ENCODE measurements at regions not wholly inside any gene's neighbourhood (a gene's known extent, or its start where the extent isn't known, plus 50 kb on each side); places are given as distances from the start of the nearest gene placed in this dataset.

DNA sequence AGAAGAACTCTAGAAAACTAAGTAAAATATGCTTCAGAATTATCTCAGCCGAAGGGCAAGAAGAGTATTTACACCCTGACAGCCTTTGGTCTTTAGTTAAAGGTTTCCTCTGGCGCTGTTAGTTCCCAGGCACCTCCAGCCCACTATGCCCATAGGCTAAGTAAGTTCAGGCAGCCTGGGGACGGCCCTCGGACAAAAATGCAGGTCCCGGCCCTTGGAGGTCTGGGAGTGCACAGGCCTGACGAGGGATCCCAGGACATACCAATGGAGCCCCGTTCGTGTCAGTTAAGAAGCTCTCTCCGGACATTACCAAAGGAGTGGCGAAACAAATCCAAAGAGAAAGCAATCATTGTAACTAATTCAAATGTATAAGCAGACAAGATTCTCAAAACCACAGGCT lies 311.8 kb downstream of the CD83 start:
- H3K4me1 Mint-ChIP-seq (ENCODE audit: low read depth), result peaks cover 9% of the 10 kb centered on the region
- no peak overlapping the region for H3K4me3 Mint-ChIP-seq
- DNase-seq (no peak), ATAC-seq (no peak)
- no peak for TF ChIP-seq CTCF (IDR thresholded peaks at IDR 0.05)
- no peaks in the 10 kb centered on the region for H3K27me3 Mint-ChIP-seq
- CTCF ChIA-PET, result interaction anchor here (1.3 kb wide), 1 partner anchor 21 kb away, joined by 6 read pairs; no protein-coding TSS in a partner anchor
- POLR2A ChIA-PET, result no interaction called here
- no peaks in the 10 kb centered on the region for H3K9me3 Mint-ChIP-seq
- intact Hi-C loops (cut with micrococcal nuclease), result no loop called here
- H3K27ac Mint-ChIP-seq, result no peak overlapping the region
- H3K36me3 Mint-ChIP-seq (ENCODE audit: low read depth), result no peaks in the 10 kb centered on the region

DNA sequence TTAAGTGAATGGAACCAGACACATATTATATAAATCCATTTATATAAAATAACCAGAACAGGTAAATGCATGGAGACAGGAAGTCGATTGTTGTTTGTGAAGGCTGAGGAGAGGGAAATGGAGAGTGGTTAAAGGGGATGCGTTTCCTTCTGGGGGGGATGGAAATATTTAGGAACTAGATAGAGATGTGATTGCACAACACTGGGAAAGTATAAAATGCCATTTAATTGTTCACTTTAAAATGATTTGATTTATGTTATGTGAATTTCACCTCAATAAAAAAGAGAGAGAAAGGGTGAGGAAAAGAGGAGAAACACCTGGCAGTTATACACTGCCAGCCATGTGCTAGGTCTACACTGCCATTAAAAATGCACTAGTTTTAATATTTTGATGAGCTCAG lies 312.6 kb downstream of the CD83 start:
- DNase-seq, result no peak
- intact Hi-C loops (cut with micrococcal nuclease), result no loop called here
- ChIA-PET CTCF (no interaction called here), POLR2A (interaction anchor here (0.7 to 0.9 kb wide), 2 partner anchors 24 to 112 kb away, joined by 3 read pairs; no protein-coding TSS in a partner anchor)
- TF ChIP-seq CTCF (IDR thresholded peaks at IDR 0.05), result no peak
- no peak overlapping the region for H3K27ac Mint-ChIP-seq
- peaks cover under 1% of the 10 kb centered on the region for H3K4me1 Mint-ChIP-seq (ENCODE audit: low read depth)
- H3K27me3 Mint-ChIP-seq, result no peaks in the 10 kb centered on the region
- no peak for ATAC-seq
- H3K4me3 Mint-ChIP-seq, result no peak overlapping the region
- H3K36me3 Mint-ChIP-seq (ENCODE audit: low read depth), result no peaks in the 10 kb centered on the region
- H3K9me3 Mint-ChIP-seq, result no peaks in the 10 kb centered on the region

GRCh38 chr6:14431385-14432330 lies 314.1 kb downstream of the CD83 start:
- intact Hi-C loops (cut with micrococcal nuclease), result no loop called here
- no peaks in the 10 kb centered on the region for H3K36me3 Mint-ChIP-seq (ENCODE audit: low read depth)
- ATAC-seq (no peak), DNase-seq (no peak)
- H3K9me3 Mint-ChIP-seq, result no peaks in the 10 kb centered on the region
- CTCF ChIA-PET, result no interaction called here
- no peaks in the 10 kb centered on the region for H3K27me3 Mint-ChIP-seq
- POLR2A ChIA-PET, result interaction anchor here (0.6 kb wide), 1 partner anchor 222 kb away, joined by 3 read pairs; no protein-coding TSS in a partner anchor
- H3K27ac Mint-ChIP-seq, result no peak overlapping the region
- TF ChIP-seq CTCF (IDR thresholded peaks at IDR 0.05), result no peak
- no peak overlapping the region for H3K4me3 Mint-ChIP-seq
- H3K4me1 Mint-ChIP-seq (ENCODE audit: low read depth), result no peaks in the 10 kb centered on the region

GRCh38 chr6:14434916-14435690 lies 317.5 kb downstream of the CD83 start:
- Mint-ChIP-seq H3K4me1 (ENCODE audit: low read depth) (no peaks in the 10 kb centered on the region), H3K27me3 (no peaks in the 10 kb centered on the region), H3K36me3 (ENCODE audit: low read depth) (no peaks in the 10 kb centered on the region), H3K27ac (no peak overlapping the region), H3K9me3 (no peaks in the 10 kb centered on the region), H3K4me3 (no peak overlapping the region)
- intact Hi-C loops (cut with micrococcal nuclease), result no loop called here
- ChIA-PET CTCF (no interaction called here), POLR2A (no interaction called here)
- ATAC-seq (no peak), DNase-seq (no peak)
- no peak for TF ChIP-seq CTCF (IDR thresholded peaks at IDR 0.05)
